Uterus (tissue), 3 donors: ENCODE measurements at regions not wholly inside any gene's neighbourhood (a gene's known extent, or its start where the extent isn't known, plus 50 kb on each side); places are given as distances from the start of the nearest gene placed in this dataset.

Experiments
- DNase-seq, 2 donors: peaks; one replicate each; pipeline ENCODE4 v3.0.0-alpha.2; 2019 to 2020
- H3K27ac ChIP-seq, 2 donors: fragments of 200-600 bp; sonication (generic); 1 replicate in 1 of 2; 2 replicates in 1 of 2; pipeline ENCODE4 v1.5.1; 2016 to 2018
- H3K27me3 ChIP-seq, 2 donors: fragments of 200-600 bp; sonication (generic); one replicate each; pipeline ENCODE4 v1.5.1; 2018 to 2019; ENCODE audit warnings: control low read depth in 1 of 2
- H3K36me3 ChIP-seq, 2 donors: fragments of 200-600 bp; sonication (generic); one replicate each; pipeline ENCODE4 v1.5.1; 2019; ENCODE audit warnings: control low read depth in 1 of 2
- H3K4me1 ChIP-seq, 2 donors: fragments of 200-600 bp; sonication (generic); one replicate each; pipeline ENCODE4 v1.5.1; 2018 to 2019; ENCODE audit warnings: control low read depth in 1 of 2
- H3K4me3 ChIP-seq, 2 donors: fragments of 200-600 bp; sonication (generic); 1 replicate in 1 of 2; 2 replicates in 1 of 2; pipeline ENCODE4 v1.5.1; 2018 to 2019; ENCODE audit warnings: mild to moderate bottlenecking in 1 of 2
- H3K9me3 ChIP-seq, 2 donors: fragments of 200-600 bp; sonication (generic); one replicate each; pipeline ENCODE4 v1.5.1; 2019; ENCODE audit warnings: control low read depth in 1 of 2
- CTCF ChIP-seq, 4 experiments: fragments of 200-600 bp in 2 of 4; fragments of 450-650 bp in 2 of 4; sonication (generic) in 2 of 4; IDR thresholded peaks; one replicate each; pipeline ENCODE4 v1.5.1; 2016 to 2019; ENCODE audit warnings: antibody characterized with exemption in 4 of 4, mild to moderate bottlenecking in 2 of 4, moderate library complexity in 1 of 4
- POLR2A ChIP-seq, 2 donors: fragments of 450-650 bp; IDR thresholded peaks; one replicate each; pipeline ENCODE4 v1.6.1; 2016; ENCODE audit warnings: antibody characterized with exemption in 2 of 2, mild to moderate bottlenecking in 1 of 2, moderate library complexity in 1 of 2
- intact Hi-C: fragments of 100-400 bp; cut with DNase I; formaldehyde crosslinking; loops from one replicate; pipeline ENCODE4 v1.15.1; 2023; ENCODE audit warnings: low total_unique reads
- donor health status: DM: yes; HTN: yes; CAD: no.

- no peak for TF ChIP-seq CTCF (IDR thresholded peaks at IDR 0.05)
- no peak for TF ChIP-seq POLR2A (IDR thresholded peaks at IDR 0.05)
- peak; percentile 20 to 33 for DNase-seq
- intact Hi-C loops, result no loop called here
- Histone ChIP-seq H3K4me1 (no peaks in the 10 kb centered on the region), H3K9me3 (peaks cover 0 to 7% of the 10 kb centered on the region in 2 donors), H3K36me3 (no peaks in the 10 kb centered on the region), H3K27me3 (no peaks in the 10 kb centered on the region), H3K27ac (peak overlapping the region; percentile 4 to 20), H3K4me3 (no peak overlapping the region)
Measured at GRCh38 chr20:40293740-40294139, 395.3 kb downstream of the MAFB start.

DNA sequence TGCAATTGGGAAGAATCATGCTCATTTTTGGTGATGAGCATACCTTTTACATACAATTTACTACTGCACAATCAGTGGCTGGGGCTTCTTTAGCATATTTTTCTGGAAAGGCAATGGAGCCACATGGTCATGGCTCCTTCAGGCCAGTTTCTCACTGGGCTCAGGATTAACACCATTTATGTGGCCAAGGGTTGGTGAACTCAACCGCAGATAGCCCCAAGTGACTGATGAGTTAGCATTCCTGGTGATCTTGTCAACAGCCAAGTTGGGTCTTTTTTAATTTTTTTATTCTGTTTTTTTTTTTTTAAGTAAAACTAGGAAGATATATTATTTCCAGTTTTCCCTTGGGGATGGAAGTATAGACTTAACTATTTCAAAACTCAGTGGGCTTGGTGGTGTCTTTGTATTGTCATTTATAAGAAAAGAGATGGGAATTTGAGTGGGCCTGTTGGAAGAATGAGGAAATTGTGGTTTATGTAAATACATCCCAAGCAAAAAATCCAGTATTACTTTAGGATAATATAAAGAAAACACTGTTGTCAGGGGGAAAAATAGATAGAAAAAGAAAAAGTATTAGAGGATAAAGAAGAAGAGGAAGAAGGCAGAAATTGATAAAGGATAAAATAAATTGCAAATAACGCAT lies 397.4 kb downstream of the MAFB start:
- H3K9me3 ChIP-seq, result no peaks in the 10 kb centered on the region
- no peak overlapping the region for H3K4me3 ChIP-seq
- no peaks in the 10 kb centered on the region for H3K36me3 ChIP-seq
- intact Hi-C loops, result no loop called here
- H3K27ac ChIP-seq, result no peak overlapping the region
- no peak for DNase-seq
- TF ChIP-seq POLR2A (IDR thresholded peaks at IDR 0.05) (no peak), CTCF (IDR thresholded peaks at IDR 0.05) (no peak)
- H3K27me3 ChIP-seq, result no peaks in the 10 kb centered on the region
- no peaks in the 10 kb centered on the region for H3K4me1 ChIP-seq

DNA sequence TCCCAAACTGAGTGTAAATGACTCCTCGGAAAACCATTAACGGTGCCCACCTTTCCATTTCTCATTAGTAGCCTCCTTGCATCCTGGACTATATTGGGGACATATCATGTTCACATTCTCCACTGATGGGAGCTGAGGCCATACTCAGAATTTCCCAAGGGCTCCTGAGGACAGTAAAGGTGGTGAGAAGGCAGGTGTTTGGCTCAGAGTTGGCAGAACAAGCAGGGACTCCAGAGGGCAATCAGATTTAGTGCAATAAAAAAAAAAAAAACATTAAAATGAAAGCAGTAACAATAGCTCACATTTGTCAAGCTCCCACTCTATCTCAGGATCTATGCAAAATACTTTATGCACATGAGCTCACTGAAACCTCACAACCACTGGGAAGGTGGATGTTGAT lies 401.4 kb downstream of the MAFB start:
- intact Hi-C loops, result no loop called here

DNA sequence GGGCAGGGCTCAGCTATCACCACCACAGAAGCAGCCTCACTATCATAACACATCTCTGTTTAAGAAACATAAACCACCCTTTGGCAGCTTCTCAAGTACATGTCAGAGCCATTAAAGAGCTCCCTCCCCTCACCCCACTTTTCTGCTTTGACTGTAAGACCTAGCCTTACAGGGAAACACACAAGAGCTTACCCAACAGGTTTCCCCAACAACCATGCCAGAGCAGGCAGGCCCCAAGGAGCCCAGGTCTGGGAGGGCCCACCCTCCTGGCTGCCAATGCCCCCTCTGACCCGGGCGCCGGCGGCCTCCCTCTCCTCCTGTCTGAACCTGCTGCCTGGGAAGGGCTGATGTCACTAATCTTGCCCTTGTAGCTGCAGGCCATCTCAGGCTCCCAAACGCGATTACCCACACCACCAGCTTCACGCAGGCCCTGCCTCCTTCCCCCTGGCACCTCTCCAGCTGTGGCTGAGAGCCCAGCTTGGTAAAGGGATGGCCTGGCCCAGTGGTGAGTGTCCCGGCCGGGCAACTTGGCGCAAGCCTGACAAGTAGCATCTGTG lies 402.0 kb downstream of the MAFB start:
- H3K4me3 ChIP-seq, result no peak overlapping the region
- H3K27ac ChIP-seq, result no peak overlapping the region
- DNase-seq, result peak; percentile 23 to 32
- no peaks in the 10 kb centered on the region for H3K27me3 ChIP-seq
- no peaks in the 10 kb centered on the region for H3K4me1 ChIP-seq
- no peaks in the 10 kb centered on the region for H3K36me3 ChIP-seq
- TF ChIP-seq POLR2A (IDR thresholded peaks at IDR 0.05) (no peak), CTCF (IDR thresholded peaks at IDR 0.05) (no peak)
- intact Hi-C loops, result no loop called here
- H3K9me3 ChIP-seq, result no peaks in the 10 kb centered on the region

More for the DNA sequence above, 401.4 kb downstream of the MAFB start:
- Histone ChIP-seq H3K9me3 (no peaks in the 10 kb centered on the region), H3K27me3 (no peaks in the 10 kb centered on the region), H3K27ac (no peak overlapping the region), H3K36me3 (no peaks in the 10 kb centered on the region), H3K4me3 (no peak overlapping the region), H3K4me1 (no peaks in the 10 kb centered on the region)
- no peak for DNase-seq
- TF ChIP-seq CTCF (IDR thresholded peaks at IDR 0.05) (no peak), POLR2A (IDR thresholded peaks at IDR 0.05) (no peak)

GRCh38 chr20:40284611-40285010 lies 404.4 kb downstream of the MAFB start:
- TF ChIP-seq CTCF (IDR thresholded peaks at IDR 0.05) (no peak), POLR2A (IDR thresholded peaks at IDR 0.05) (no peak)
- H3K4me3 ChIP-seq, result no peak overlapping the region
- H3K27me3 ChIP-seq, result no peaks in the 10 kb centered on the region
- no peaks in the 10 kb centered on the region for H3K9me3 ChIP-seq
- intact Hi-C loops, result no loop called here
- no peaks in the 10 kb centered on the region for H3K4me1 ChIP-seq
- no peak overlapping the region for H3K27ac ChIP-seq
- H3K36me3 ChIP-seq, result no peaks in the 10 kb centered on the region
- no peak for DNase-seq
